ENCODE measurements at regions not wholly inside any gene's neighbourhood (a gene's known extent, or its start where the extent isn't known, plus 50 kb on each side); places are given as distances from the start of the nearest gene placed in this dataset.
"Not testable (repeated sequence)": the region's sequence is repeated elsewhere in the genome, so short reads cannot be mapped to it uniquely, and the experiment has no call there.

- H3K27me3 ChIP-seq (replicated peaks) = no peaks in the 10 kb centered on the region
- H3K36me3 ChIP-seq = no peaks in the 10 kb centered on the region
- DNase-seq (ENCODE audit: low read depth in 1 of 2, low spot score in 2 of 2) = no peak
- no peaks in the 10 kb centered on the region for H3K4me1 ChIP-seq (replicated peaks)
- H3K9me3 ChIP-seq (replicated peaks) = no peaks in the 10 kb centered on the region
- no peak overlapping the region for H3K27ac ChIP-seq
- no peak overlapping the region for H3K4me3 ChIP-seq
These were observed 255.7 kb downstream of the BRINP2 start for GRCh38 chr1:177426497-177426896.

- DNase-seq (ENCODE audit: low read depth in 1 of 2, low spot score in 2 of 2) = no peak
These were observed 254.4 kb downstream of the BRINP2 start for GRCh38 chr1:177425199-177425598.

GRCh38 chr1:177424744-177425143 lies 254.0 kb downstream of the BRINP2 start:
- DNase-seq (ENCODE audit: low read depth in 1 of 2, low spot score in 2 of 2) = no peak
- no peak overlapping the region for H3K4me3 ChIP-seq
- no peak overlapping the region for H3K27ac ChIP-seq
- no peaks in the 10 kb centered on the region for H3K9me3 ChIP-seq (replicated peaks)
- H3K36me3 ChIP-seq = no peaks in the 10 kb centered on the region
- no peaks in the 10 kb centered on the region for H3K4me1 ChIP-seq (replicated peaks)
- H3K27me3 ChIP-seq (replicated peaks) = no peaks in the 10 kb centered on the region

More at GRCh38 chr1:177425199-177425598, 254.4 kb downstream of the BRINP2 start:
- Histone ChIP-seq H3K9me3 (replicated peaks) (no peaks in the 10 kb centered on the region), H3K4me1 (replicated peaks) (no peaks in the 10 kb centered on the region), H3K36me3 (no peaks in the 10 kb centered on the region), H3K4me3 (no peak overlapping the region), H3K27me3 (replicated peaks) (no peaks in the 10 kb centered on the region), H3K27ac (no peak overlapping the region)

GRCh38 chr1:177423090-177423489 lies 252.3 kb downstream of the BRINP2 start:
- DNase-seq (ENCODE audit: low read depth in 1 of 2, low spot score in 2 of 2) = no peak
- Histone ChIP-seq H3K9me3 (replicated peaks) (no peaks in the 10 kb centered on the region), H3K4me3 (no peak overlapping the region), H3K4me1 (replicated peaks) (no peaks in the 10 kb centered on the region), H3K27me3 (replicated peaks) (no peaks in the 10 kb centered on the region), H3K27ac (no peak overlapping the region), H3K36me3 (no peaks in the 10 kb centered on the region)

- DNase-seq (ENCODE audit: low read depth in 1 of 2, low spot score in 2 of 2) = no peak
- H3K36me3 ChIP-seq = no peaks in the 10 kb centered on the region
- H3K27me3 ChIP-seq (replicated peaks) = 0 out of 2 replicates have a peak, but pooled peaks cover 3% of the 10 kb centered on the region
- no peak overlapping the region for H3K4me3 ChIP-seq
- no peaks in the 10 kb centered on the region for H3K4me1 ChIP-seq (replicated peaks)
- no peaks in the 10 kb centered on the region for H3K9me3 ChIP-seq (replicated peaks)
- H3K27ac ChIP-seq = no peak overlapping the region
These were observed 243.3 kb downstream of the BRINP2 start for GRCh38 chr1:177413982-177414596.

GRCh38 chr1:177411381-177411780 lies 240.6 kb downstream of the BRINP2 start:
- H3K4me3 ChIP-seq = no peak overlapping the region
- H3K9me3 ChIP-seq (replicated peaks) = no peaks in the 10 kb centered on the region
- no peaks in the 10 kb centered on the region for H3K36me3 ChIP-seq
- no peak for DNase-seq (ENCODE audit: low read depth in 1 of 2, low spot score in 2 of 2)
- H3K4me1 ChIP-seq (replicated peaks) = no peaks in the 10 kb centered on the region
- H3K27me3 ChIP-seq (replicated peaks) = 0 out of 2 replicates have a peak, but pooled peaks cover 3% of the 10 kb centered on the region
- H3K27ac ChIP-seq = no peak overlapping the region

- DNase-seq (ENCODE audit: low read depth in 1 of 2, low spot score in 2 of 2) = no peak
- H3K4me1 ChIP-seq (replicated peaks) = no peaks in the 10 kb centered on the region
- 0 out of 2 replicates have a peak, but pooled peaks cover 3% of the 10 kb centered on the region for H3K27me3 ChIP-seq (replicated peaks)
- no peaks in the 10 kb centered on the region for H3K9me3 ChIP-seq (replicated peaks)
- no peak overlapping the region for H3K4me3 ChIP-seq
- no peak overlapping the region for H3K27ac ChIP-seq
- no peaks in the 10 kb centered on the region for H3K36me3 ChIP-seq
These were observed 239.5 kb downstream of the BRINP2 start for GRCh38 chr1:177410179-177410766.

- not testable (repeated sequence) for H3K4me3 ChIP-seq; DNase-seq (ENCODE audit: low read depth in 1 of 2, low spot score in 2 of 2); H3K27me3 ChIP-seq (replicated peaks); H3K4me1 ChIP-seq (replicated peaks); H3K36me3 ChIP-seq; H3K27ac ChIP-seq; H3K9me3 ChIP-seq (replicated peaks)
These were observed 235.6 kb downstream of the BRINP2 start for GRCh38 chr1:177406323-177406722.

GRCh38 chr1:177392336-177392735 lies 221.6 kb downstream of the BRINP2 start:
- Histone ChIP-seq H3K36me3 (no peaks in the 10 kb centered on the region), H3K4me3 (no peak overlapping the region), H3K27ac (no peak overlapping the region), H3K4me1 (replicated peaks) (no peaks in the 10 kb centered on the region), H3K9me3 (replicated peaks) (no peaks in the 10 kb centered on the region), H3K27me3 (replicated peaks) (no peaks in the 10 kb centered on the region)
- no peak for DNase-seq (ENCODE audit: low read depth in 1 of 2, low spot score in 2 of 2)

GRCh38 chr1:177385760-177386698 lies 215.3 kb downstream of the BRINP2 start:
- Histone ChIP-seq H3K27ac (no peak overlapping the region), H3K27me3 (replicated peaks) (no peaks in the 10 kb centered on the region), H3K36me3 (no peaks in the 10 kb centered on the region), H3K9me3 (replicated peaks) (no peaks in the 10 kb centered on the region; the same call in 1 of the 2 replicates), H3K4me1 (replicated peaks) (no peaks in the 10 kb centered on the region), H3K4me3 (no peak overlapping the region)
- DNase-seq (ENCODE audit: low read depth in 1 of 2, low spot score in 2 of 2) = no peak

- H3K9me3 ChIP-seq (replicated peaks) = no peaks in the 10 kb centered on the region; the same call in 1 of the 2 replicates
- DNase-seq (ENCODE audit: low read depth in 1 of 2, low spot score in 2 of 2) = no peak
- no peaks in the 10 kb centered on the region for H3K4me1 ChIP-seq (replicated peaks)
- no peak overlapping the region for H3K4me3 ChIP-seq
- no peak overlapping the region for H3K27ac ChIP-seq
- H3K36me3 ChIP-seq = no peaks in the 10 kb centered on the region
- no peaks in the 10 kb centered on the region for H3K27me3 ChIP-seq (replicated peaks)
These were observed 213.7 kb downstream of the BRINP2 start for GRCh38 chr1:177384461-177384860.

GRCh38 chr1:177383715-177384114 lies 213.0 kb downstream of the BRINP2 start:
- no peak for DNase-seq (ENCODE audit: low read depth in 1 of 2, low spot score in 2 of 2)
- H3K4me3 ChIP-seq = no peak overlapping the region
- no peaks in the 10 kb centered on the region for H3K36me3 ChIP-seq
- H3K4me1 ChIP-seq (replicated peaks) = no peaks in the 10 kb centered on the region
- H3K27ac ChIP-seq = no peak overlapping the region
- H3K27me3 ChIP-seq (replicated peaks) = no peaks in the 10 kb centered on the region
- no peaks in the 10 kb centered on the region; the same call in 1 of the 2 replicates for H3K9me3 ChIP-seq (replicated peaks)

GRCh38 chr1:177377866-177378265 lies 207.1 kb downstream of the BRINP2 start:
- Histone ChIP-seq H3K9me3 (replicated peaks) (no peaks in the 10 kb centered on the region; the same call in 1 of the 2 replicates), H3K27ac (no peak overlapping the region), H3K27me3 (replicated peaks) (no peaks in the 10 kb centered on the region), H3K4me3 (no peak overlapping the region), H3K4me1 (replicated peaks) (no peaks in the 10 kb centered on the region), H3K36me3 (no peaks in the 10 kb centered on the region)
- no peak for DNase-seq (ENCODE audit: low read depth in 1 of 2, low spot score in 2 of 2)

- Histone ChIP-seq H3K4me1 (replicated peaks) (no peaks in the 10 kb centered on the region), H3K27me3 (replicated peaks) (no peaks in the 10 kb centered on the region), H3K27ac (no peak overlapping the region), H3K9me3 (replicated peaks) (no peaks in the 10 kb centered on the region), H3K36me3 (no peaks in the 10 kb centered on the region), H3K4me3 (no peak overlapping the region)
- DNase-seq (ENCODE audit: low read depth in 1 of 2, low spot score in 2 of 2) = no peak
These were observed 197.5 kb downstream of the BRINP2 start for GRCh38 chr1:177368255-177368654.

All from SJSA1 (cell line).